Mesendoderm (in vitro differentiated cells): ENCODE measurements at regions not wholly inside any gene's neighbourhood (a gene's known extent, or its start where the extent isn't known, plus 50 kb on each side); places are given as distances from the start of the nearest gene placed in this dataset.

Source experiments
- DNase-seq: peaks from one replicate; pipeline ENCODE4 v3.0.0; 2013
- H2AK5ac ChIP-seq: 2 replicates; pipeline ENCODE4 v1.6.1; 2013; ENCODE audit warnings: low read length, inconsistent platforms
- H2BK120ac ChIP-seq: 2 replicates; pipeline ENCODE4 v1.6.1; 2013; ENCODE audit warnings: low read depth, mild to moderate bottlenecking, low read length, moderate library complexity, mixed read lengths
- H2BK15ac ChIP-seq: replicated peaks from 2 replicates; pipeline ENCODE4 v1.6.1; 2013; ENCODE audit warnings: low read depth, mild to moderate bottlenecking, moderate library complexity
- H2BK5ac ChIP-seq: 2 replicates; pipeline ENCODE4 v1.6.1; 2013; ENCODE audit warnings: low read length, inconsistent platforms
- H3K18ac ChIP-seq: 2 replicates; pipeline ENCODE4 v1.6.1; 2013; ENCODE audit warnings: mild to moderate bottlenecking, low read length, mixed read lengths
- H3K23ac ChIP-seq: one replicate; pipeline ENCODE4 v1.6.1; 2013; ENCODE audit warnings: low read length
- H3K27ac ChIP-seq: 2 replicates; pipeline ENCODE4 v1.5.1; 2013; ENCODE audit warnings: low read depth, mild to moderate bottlenecking, inconsistent platforms, low read length, moderate library complexity
- H3K27me3 ChIP-seq: 2 replicates; pipeline ENCODE4 v1.6.1; 2013; ENCODE audit warnings: low read length, control low read depth, mild to moderate bottlenecking, inconsistent platforms; ENCODE audit not compliant: insufficient read depth, poor library complexity
- H3K36me3 ChIP-seq: 2 replicates; pipeline ENCODE4 v1.6.1; 2013; ENCODE audit warnings: low read length, inconsistent platforms; ENCODE audit not compliant: control insufficient read depth, insufficient read depth
- H3K4ac ChIP-seq: one replicate; pipeline ENCODE4 v1.6.1; 2013; ENCODE audit warnings: low read depth, mild to moderate bottlenecking, low read length, moderate library complexity
- H3K4me1 ChIP-seq: 2 replicates; pipeline ENCODE4 v1.6.1; 2013; ENCODE audit warnings: low read depth, low read length, inconsistent platforms; ENCODE audit not compliant: control insufficient read depth
- H3K4me2 ChIP-seq: 2 replicates; pipeline ENCODE4 v1.6.1; 2013; ENCODE audit warnings: low read length
- H3K4me3 ChIP-seq: 2 replicates; pipeline ENCODE4 v1.5.1; 2013; ENCODE audit warnings: mild to moderate bottlenecking, low read length
- H3K56ac ChIP-seq: one replicate; pipeline ENCODE4 v1.6.1; 2013; ENCODE audit warnings: low read length
- H3K79me1 ChIP-seq: 2 replicates; pipeline ENCODE4 v1.6.1; 2013; ENCODE audit warnings: low read length, inconsistent platforms
- H3K79me2 ChIP-seq: 2 replicates; pipeline ENCODE4 v1.6.1; 2013; ENCODE audit warnings: mild to moderate bottlenecking, low read length; ENCODE audit not compliant: control insufficient read depth, insufficient read depth
- H3K9ac ChIP-seq: 2 replicates; pipeline ENCODE4 v1.6.1; 2013; ENCODE audit warnings: low read length, inconsistent platforms
- H4K5ac ChIP-seq: one replicate; pipeline ENCODE4 v1.6.1; 2013; ENCODE audit warnings: low read length
- H4K8ac ChIP-seq: one replicate; pipeline ENCODE4 v1.6.1; 2013; ENCODE audit warnings: low read depth, mild to moderate bottlenecking, control low read depth, low read length, moderate library complexity
- WGBS: extraction: QIAGEN DNeasy Blood & Tissue Kit; methylation state at CpG from one replicate; pipeline ENCODE4 v1.1.7; 2013; ENCODE audit warnings: low lambda C conversion rate, missing lambda C conversion rate; ENCODE audit not compliant: insufficient coverage; ENCODE audit errors: extremely low coverage; 5-methylcytosine and 5-hydroxymethylcytosine counted together

- Histone ChIP-seq H3K36me3 (no peaks in the 10 kb centered on the region), H3K27me3 (no peaks in the 10 kb centered on the region), H3K4ac (no peak overlapping the region), H3K9ac (no peak overlapping the region), H3K79me2 (no peaks in the 10 kb centered on the region), H3K56ac (no peak overlapping the region), H3K18ac (no peak overlapping the region), H3K4me2 (no peak overlapping the region), H3K27ac (no peak overlapping the region), H3K79me1 (no peaks in the 10 kb centered on the region), H4K8ac (no peak overlapping the region), H3K4me1 (no peaks in the 10 kb centered on the region), H2BK5ac (no peak overlapping the region), H4K5ac (no peak overlapping the region), H2BK120ac (no peak overlapping the region), H2AK5ac (no peak overlapping the region), H2BK15ac (no peak overlapping the region), H3K4me3 (no peak overlapping the region), H3K23ac (no peak overlapping the region)
- DNase-seq: no peak
- no CpG with 5 or more reads among the region's 1 CpG for whole genome bisulfite sequencing
These were observed 80.3 kb upstream of the SRRM4 start for GRCh38 chr12:118900993-118901392.

- H3K56ac ChIP-seq: no peak overlapping the region
- no peak overlapping the region for H2BK120ac ChIP-seq
- H3K36me3 ChIP-seq: no peaks in the 10 kb centered on the region
- H3K4me1 ChIP-seq: no peaks in the 10 kb centered on the region
- H2BK15ac ChIP-seq: no peak overlapping the region
- H3K23ac ChIP-seq: no peak overlapping the region
- H4K8ac ChIP-seq: no peak overlapping the region
- H3K27me3 ChIP-seq: no peaks in the 10 kb centered on the region
- WGBS: no CpG with 5 or more reads among the region's 8 CpGs
- H3K4me3 ChIP-seq: no peak overlapping the region
- no peak for DNase-seq
- H2AK5ac ChIP-seq: no peak overlapping the region
- H4K5ac ChIP-seq: no peak overlapping the region
- no peak overlapping the region for H3K27ac ChIP-seq
- H2BK5ac ChIP-seq: no peak overlapping the region
- H3K79me2 ChIP-seq: no peaks in the 10 kb centered on the region
- no peaks in the 10 kb centered on the region for H3K79me1 ChIP-seq
- no peak overlapping the region for H3K9ac ChIP-seq
- H3K18ac ChIP-seq: no peak overlapping the region
- no peak overlapping the region for H3K4me2 ChIP-seq
- no peak overlapping the region for H3K4ac ChIP-seq
These were observed 72.5 kb upstream of the SRRM4 start for GRCh38 chr12:118908811-118909210.

GRCh38 chr12:118912697-118913270 lies 68.6 kb upstream of the SRRM4 start:
- no peak overlapping the region for H3K18ac ChIP-seq
- no peak overlapping the region for H3K9ac ChIP-seq
- no peaks in the 10 kb centered on the region for H3K79me1 ChIP-seq
- no peak overlapping the region for H2BK120ac ChIP-seq
- H3K79me2 ChIP-seq: no peaks in the 10 kb centered on the region
- H3K4me2 ChIP-seq: no peak overlapping the region
- H3K36me3 ChIP-seq: no peaks in the 10 kb centered on the region
- H2BK15ac ChIP-seq: no peak overlapping the region
- no peak overlapping the region for H3K27ac ChIP-seq
- no peak overlapping the region for H4K5ac ChIP-seq
- H3K27me3 ChIP-seq: no peaks in the 10 kb centered on the region
- no peak overlapping the region for H4K8ac ChIP-seq
- no CpG with 5 or more reads among the region's 9 CpGs for WGBS
- DNase-seq: no peak
- no peak overlapping the region for H3K56ac ChIP-seq
- H3K4ac ChIP-seq: no peak overlapping the region
- H3K4me1 ChIP-seq: no peaks in the 10 kb centered on the region
- H3K23ac ChIP-seq: no peak overlapping the region
- no peak overlapping the region for H2AK5ac ChIP-seq
- H3K4me3 ChIP-seq: no peak overlapping the region
- H2BK5ac ChIP-seq: no peak overlapping the region

- Histone ChIP-seq H4K5ac (no peak overlapping the region), H2BK5ac (no peak overlapping the region), H2BK120ac (no peak overlapping the region), H3K27ac (no peak overlapping the region), H3K36me3 (no peaks in the 10 kb centered on the region), H3K4ac (no peak overlapping the region), H4K8ac (no peak overlapping the region), H3K18ac (no peak overlapping the region), H3K4me1 (no peaks in the 10 kb centered on the region), H3K4me3 (no peak overlapping the region), H3K23ac (no peak overlapping the region), H2BK15ac (no peak overlapping the region), H3K56ac (no peak overlapping the region), H3K9ac (no peak overlapping the region), H3K79me1 (no peaks in the 10 kb centered on the region), H3K79me2 (no peaks in the 10 kb centered on the region), H3K27me3 (no peaks in the 10 kb centered on the region), H3K4me2 (no peak overlapping the region), H2AK5ac (no peak overlapping the region)
- WGBS: no CpG with 5 or more reads among the region's 2 CpGs
- no peak for DNase-seq
These were observed 59.6 kb upstream of the SRRM4 start for GRCh38 chr12:118921761-118922160.

GRCh38 chr12:118922405-118922804 lies 58.9 kb upstream of the SRRM4 start:
- no CpG with 5 or more reads among the region's 2 CpGs for WGBS
- Histone ChIP-seq H3K18ac (no peak overlapping the region), H3K9ac (no peak overlapping the region), H3K4me3 (no peak overlapping the region), H3K27ac (no peak overlapping the region), H3K79me2 (no peaks in the 10 kb centered on the region), H4K8ac (no peak overlapping the region), H3K4me2 (no peak overlapping the region), H3K79me1 (no peaks in the 10 kb centered on the region), H3K4me1 (no peaks in the 10 kb centered on the region), H2BK15ac (no peak overlapping the region), H3K56ac (no peak overlapping the region), H2BK5ac (no peak overlapping the region), H3K4ac (no peak overlapping the region), H2BK120ac (no peak overlapping the region), H4K5ac (no peak overlapping the region), H3K27me3 (no peaks in the 10 kb centered on the region), H3K23ac (no peak overlapping the region), H2AK5ac (no peak overlapping the region), H3K36me3 (no peaks in the 10 kb centered on the region)
- peak; percentile 57 for DNase-seq

GRCh38 chr12:118925407-118925806 lies 55.9 kb upstream of the SRRM4 start:
- Histone ChIP-seq H3K4me2 (no peak overlapping the region), H3K27me3 (no peaks in the 10 kb centered on the region)

More at GRCh38 chr12:118925407-118925806, 55.9 kb upstream of the SRRM4 start:
- no peak overlapping the region for H4K8ac ChIP-seq
- H2BK120ac ChIP-seq: no peak overlapping the region
- H3K23ac ChIP-seq: no peak overlapping the region
- H4K5ac ChIP-seq: no peak overlapping the region
- H3K4ac ChIP-seq: no peak overlapping the region
- WGBS: no CpG with 5 or more reads among the region's 1 CpG
- no peak overlapping the region for H2BK5ac ChIP-seq
- no peak overlapping the region for H3K18ac ChIP-seq
- no peak overlapping the region for H2BK15ac ChIP-seq
- no peak for DNase-seq
- H3K79me1 ChIP-seq: no peaks in the 10 kb centered on the region
- no peaks in the 10 kb centered on the region for H3K4me1 ChIP-seq
- no peak overlapping the region for H3K56ac ChIP-seq
- H3K36me3 ChIP-seq: no peaks in the 10 kb centered on the region
- no peak overlapping the region for H2AK5ac ChIP-seq
- no peak overlapping the region for H3K4me3 ChIP-seq
- H3K79me2 ChIP-seq: no peaks in the 10 kb centered on the region
- no peak overlapping the region for H3K27ac ChIP-seq
- no peak overlapping the region for H3K9ac ChIP-seq
